ENCODE measurements at regions not wholly inside any gene's neighbourhood (a gene's known extent, or its start where the extent isn't known, plus 50 kb on each side); places are given as distances from the start of the nearest gene placed in this dataset.

GRCh38 chr1:163870666-163871065 lies 548.9 kb downstream of the NUF2 start:
- TF ChIP-seq CTCF (IDR thresholded peaks at IDR 0.05; ENCODE audit: control extremely low read depth, extremely low read depth, low read depth, missing control alignments), result no peak
- CTCF ChIA-PET, result no interaction called here
- POLR2A ChIA-PET, result no interaction called here
- no peak for DNase-seq (ENCODE audit: extremely low spot score)

GRCh38 chr1:163872067-163872466 lies 550.3 kb downstream of the NUF2 start:
- no peak for DNase-seq (ENCODE audit: extremely low spot score)
- CTCF ChIA-PET, result no interaction called here
- POLR2A ChIA-PET, result no interaction called here
- no peak for TF ChIP-seq CTCF (IDR thresholded peaks at IDR 0.05; ENCODE audit: control extremely low read depth, extremely low read depth, low read depth, missing control alignments)

- CTCF ChIA-PET, result interaction anchor here (0.8 to 1.2 kb wide), 2 partner anchors 9 to 30 kb away, joined by 3 read pairs; no protein-coding TSS in a partner anchor
- POLR2A ChIA-PET, result no interaction called here
- DNase-seq (ENCODE audit: extremely low spot score), result no peak
- no peak for TF ChIP-seq CTCF (IDR thresholded peaks at IDR 0.05; ENCODE audit: control extremely low read depth, extremely low read depth, low read depth, missing control alignments)
These were observed 552.3 kb downstream of the NUF2 start for GRCh38 chr1:163874070-163874469.

- ChIA-PET POLR2A (no interaction called here), CTCF (interaction anchor here (1.1 to 1.2 kb wide), 2 partner anchors 9 to 10 kb away, joined by 3 to 4 read pairs; no protein-coding TSS in a partner anchor)
- TF ChIP-seq CTCF (IDR thresholded peaks at IDR 0.05; ENCODE audit: control extremely low read depth, extremely low read depth, low read depth, missing control alignments), result no peak
- no peak for DNase-seq (ENCODE audit: extremely low spot score)
These were observed 553.6 kb downstream of the NUF2 start for GRCh38 chr1:163875200-163875926.

- no peak for TF ChIP-seq CTCF (IDR thresholded peaks at IDR 0.05; ENCODE audit: control extremely low read depth, extremely low read depth, low read depth, missing control alignments)
- POLR2A ChIA-PET, result no interaction called here
- DNase-seq (ENCODE audit: extremely low spot score), result no peak
- CTCF ChIA-PET, result interaction anchor here (1.1 kb wide), 1 partner anchor 9 kb away, joined by 4 read pairs; no protein-coding TSS in a partner anchor
These were observed 554.2 kb downstream of the NUF2 start for GRCh38 chr1:163875927-163876320.

- POLR2A ChIA-PET, result no interaction called here
- DNase-seq (ENCODE audit: extremely low spot score), result no peak
- CTCF ChIA-PET, result interaction anchor here (1.1 kb wide), 1 partner anchor 8 kb away, joined by 4 read pairs; no protein-coding TSS in a partner anchor
- no peak for TF ChIP-seq CTCF (IDR thresholded peaks at IDR 0.05; ENCODE audit: control extremely low read depth, extremely low read depth, low read depth, missing control alignments)
These were observed 554.8 kb downstream of the NUF2 start for GRCh38 chr1:163876546-163876945.
